ENCODE measurements at regions not wholly inside any gene's neighbourhood (a gene's known extent, or its start where the extent isn't known, plus 50 kb on each side); places are given as distances from the start of the nearest gene placed in this dataset.

DNA sequence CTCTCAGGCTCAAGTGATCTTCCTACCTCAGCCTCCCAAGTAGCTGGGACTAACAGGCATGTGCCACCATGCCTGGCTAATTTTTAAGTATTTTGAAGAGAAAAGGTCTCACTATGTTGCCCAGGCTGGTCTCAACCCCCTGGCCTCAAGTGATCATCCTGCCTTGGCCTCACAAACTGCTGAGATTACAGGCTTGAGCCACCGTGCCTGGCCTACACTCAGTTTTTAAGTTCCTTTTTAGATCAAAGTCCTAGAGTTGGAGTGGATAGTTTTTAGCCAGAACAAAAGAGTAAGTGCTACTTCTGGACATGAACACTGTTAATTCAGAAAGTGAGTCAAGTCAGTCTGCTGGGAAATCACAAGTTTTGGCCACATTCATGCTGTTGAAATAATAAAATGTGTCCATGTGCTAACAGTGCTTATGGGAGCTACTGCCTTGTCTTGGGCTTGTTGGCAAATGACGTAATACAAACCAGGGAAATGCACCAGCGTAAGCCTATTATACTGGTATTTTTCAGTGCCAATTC lies 84.2 kb downstream of the NDUFS5 start:
- H3F3A ChIP-seq (ENCODE audit: insufficient read depth, low read length) = no peaks in the 10 kb centered on the region
- H3K4me1 ChIP-seq (ENCODE audit: low read length) = peaks cover 6% of the 10 kb centered on the region; the same call in 1 of the 2 replicates
- no peak overlapping the region for H3K4me2 ChIP-seq (ENCODE audit: low read depth, low read length)
- H3K27me3 ChIP-seq (replicated peaks; ENCODE audit: insufficient read depth, low read length) = no peaks in the 10 kb centered on the region
- no peak overlapping the region for H2AFZ ChIP-seq (ENCODE audit: low read length)
- no peaks in the 10 kb centered on the region for H3K9me3 ChIP-seq (replicated peaks; ENCODE audit: insufficient read depth, low read length)
- no peak overlapping the region for H3K27ac ChIP-seq (ENCODE audit: low read length)
- H4K20me1 ChIP-seq (ENCODE audit: insufficient read depth, low read length) = no peaks in the 10 kb centered on the region
- no peaks in the 10 kb centered on the region for H3K9me2 ChIP-seq (replicated peaks; ENCODE audit: insufficient read depth, low read length)
- H3K4me3 ChIP-seq (ENCODE audit: low read length) = no peak overlapping the region
- no peaks in the 10 kb centered on the region for H3K36me3 ChIP-seq (replicated peaks; ENCODE audit: insufficient read depth, low read length)
- TF ChIP-seq, protein P1, sequence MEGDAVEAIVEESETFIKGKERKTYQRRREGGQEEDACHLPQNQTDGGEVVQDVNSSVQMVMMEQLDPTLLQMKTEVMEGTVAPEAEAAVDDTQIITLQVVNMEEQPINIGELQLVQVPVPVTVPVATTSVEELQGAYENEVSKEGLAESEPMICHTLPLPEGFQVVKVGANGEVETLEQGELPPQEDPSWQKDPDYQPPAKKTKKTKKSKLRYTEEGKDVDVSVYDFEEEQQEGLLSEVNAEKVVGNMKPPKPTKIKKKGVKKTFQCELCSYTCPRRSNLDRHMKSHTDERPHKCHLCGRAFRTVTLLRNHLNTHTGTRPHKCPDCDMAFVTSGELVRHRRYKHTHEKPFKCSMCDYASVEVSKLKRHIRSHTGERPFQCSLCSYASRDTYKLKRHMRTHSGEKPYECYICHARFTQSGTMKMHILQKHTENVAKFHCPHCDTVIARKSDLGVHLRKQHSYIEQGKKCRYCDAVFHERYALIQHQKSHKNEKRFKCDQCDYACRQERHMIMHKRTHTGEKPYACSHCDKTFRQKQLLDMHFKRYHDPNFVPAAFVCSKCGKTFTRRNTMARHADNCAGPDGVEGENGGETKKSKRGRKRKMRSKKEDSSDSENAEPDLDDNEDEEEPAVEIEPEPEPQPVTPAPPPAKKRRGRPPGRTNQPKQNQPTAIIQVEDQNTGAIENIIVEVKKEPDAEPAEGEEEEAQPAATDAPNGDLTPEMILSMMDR (IDR thresholded peaks at IDR 0.05; ENCODE audit: low read length) = no peak
- TF ChIP-seq EZH2 (optimal IDR thresholded peaks at IDR 0.05; ENCODE audit: low read depth, low read length) (no peak), EZH2phosphoT487 (IDR thresholded peaks at IDR 0.05; ENCODE audit: low read length) (no peak)
- H3K9ac ChIP-seq (ENCODE audit: low read length) = no peak overlapping the region
- H3K79me2 ChIP-seq (ENCODE audit: low read length) = peaks cover 38% of the 10 kb centered on the region
- DNase-seq = no peak

DNA sequence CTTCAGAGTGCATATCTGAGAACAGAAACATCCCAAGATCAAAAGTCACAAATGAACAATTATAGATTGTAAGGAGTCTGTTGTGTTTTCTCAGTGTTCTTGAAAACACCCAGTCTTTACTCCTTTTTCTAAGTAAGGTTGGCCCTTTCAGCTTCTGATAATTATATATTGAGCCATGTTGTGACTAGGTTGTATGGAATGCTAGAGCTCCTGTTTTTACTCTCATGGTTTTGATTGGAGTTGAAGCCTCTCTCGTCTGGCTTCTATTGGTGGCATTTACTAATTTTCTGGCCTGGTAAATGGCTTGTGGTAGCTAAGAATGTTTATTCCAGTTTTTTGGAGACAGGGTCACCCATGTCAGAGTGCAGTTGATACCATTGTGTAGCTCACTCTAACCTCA lies 84.7 kb downstream of the NDUFS5 start:
- Histone ChIP-seq H3K79me2 (ENCODE audit: low read length) (peaks cover 37% of the 10 kb centered on the region), H3K4me1 (ENCODE audit: low read length) (peaks cover 6% of the 10 kb centered on the region; the same call in 1 of the 2 replicates), H3K27ac (ENCODE audit: low read length) (no peak overlapping the region)

DNA sequence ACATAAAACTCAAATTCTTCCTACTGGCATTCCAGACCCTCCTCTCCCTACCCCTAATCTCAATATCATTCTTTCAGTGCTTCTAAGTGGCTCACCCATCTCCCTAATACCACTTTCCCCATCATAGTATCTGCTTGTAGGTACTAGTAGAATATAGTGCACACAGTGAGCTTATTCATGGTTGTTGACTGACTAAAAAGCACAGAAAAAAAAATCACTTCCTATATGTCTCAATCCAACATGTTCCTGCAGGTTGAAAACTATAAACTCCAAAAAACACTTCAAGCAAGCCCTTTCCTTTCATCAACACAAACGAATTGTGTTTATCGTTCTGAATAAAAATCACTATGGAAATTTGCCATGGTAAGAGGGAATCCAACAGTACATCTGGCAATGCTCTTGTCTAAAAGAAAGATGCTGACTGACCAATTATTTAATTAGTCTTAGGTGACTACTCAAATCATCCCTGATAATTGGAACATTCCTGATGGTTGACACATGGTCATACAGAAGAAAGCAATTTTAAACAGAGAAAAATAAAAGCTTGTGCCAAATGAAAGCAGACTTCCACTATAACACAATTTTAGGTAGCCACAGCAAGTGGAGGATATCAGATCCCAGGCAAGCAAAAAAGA lies 87.1 kb downstream of the NDUFS5 start:
- no peaks in the 10 kb centered on the region for H3K27me3 ChIP-seq (replicated peaks; ENCODE audit: insufficient read depth, low read length)
- no peak overlapping the region for H3K27ac ChIP-seq (ENCODE audit: low read length)
- no peaks in the 10 kb centered on the region for H4K20me1 ChIP-seq (ENCODE audit: insufficient read depth, low read length)
- H3K36me3 ChIP-seq (replicated peaks; ENCODE audit: insufficient read depth, low read length) = no peaks in the 10 kb centered on the region
- H3K9ac ChIP-seq (ENCODE audit: low read length) = no peak overlapping the region
- no peak overlapping the region for H3K4me2 ChIP-seq (ENCODE audit: low read depth, low read length)
- no peak overlapping the region for H2AFZ ChIP-seq (ENCODE audit: low read length)
- no peaks in the 10 kb centered on the region for H3F3A ChIP-seq (ENCODE audit: insufficient read depth, low read length)
- H3K9me2 ChIP-seq (replicated peaks; ENCODE audit: insufficient read depth, low read length) = no peaks in the 10 kb centered on the region
- peaks cover 20% of the 10 kb centered on the region for H3K79me2 ChIP-seq (ENCODE audit: low read length)
- TF ChIP-seq, protein P1 (IDR thresholded peaks at IDR 0.05; ENCODE audit: low read length) = no peak
- TF ChIP-seq EZH2phosphoT487 (IDR thresholded peaks at IDR 0.05; ENCODE audit: low read length) (no peak), EZH2 (optimal IDR thresholded peaks at IDR 0.05; ENCODE audit: low read depth, low read length) (no peak)
- H3K4me1 ChIP-seq (ENCODE audit: low read length) = 0 out of 2 replicates have a peak, but pooled peaks cover 3% of the 10 kb centered on the region
- no peak for DNase-seq
- no peaks in the 10 kb centered on the region for H3K9me3 ChIP-seq (replicated peaks; ENCODE audit: insufficient read depth, low read length)
- no peak overlapping the region for H3K4me3 ChIP-seq (ENCODE audit: low read length)

More for the DNA sequence above, 84.7 kb downstream of the NDUFS5 start:
- no peak for TF ChIP-seq EZH2phosphoT487 (IDR thresholded peaks at IDR 0.05; ENCODE audit: low read length)
- TF ChIP-seq, protein P1 (IDR thresholded peaks at IDR 0.05; ENCODE audit: low read length) = no peak
- TF ChIP-seq EZH2 (optimal IDR thresholded peaks at IDR 0.05; ENCODE audit: low read depth, low read length) = no peak
- Histone ChIP-seq H3K9me2 (replicated peaks; ENCODE audit: insufficient read depth, low read length) (no peaks in the 10 kb centered on the region), H3K4me2 (ENCODE audit: low read depth, low read length) (no peak overlapping the region), H3F3A (ENCODE audit: insufficient read depth, low read length) (no peaks in the 10 kb centered on the region), H3K36me3 (replicated peaks; ENCODE audit: insufficient read depth, low read length) (no peaks in the 10 kb centered on the region), H2AFZ (ENCODE audit: low read length) (no peak overlapping the region), H4K20me1 (ENCODE audit: insufficient read depth, low read length) (no peaks in the 10 kb centered on the region), H3K9me3 (replicated peaks; ENCODE audit: insufficient read depth, low read length) (no peaks in the 10 kb centered on the region), H3K4me3 (ENCODE audit: low read length) (no peak overlapping the region), H3K27me3 (replicated peaks; ENCODE audit: insufficient read depth, low read length) (no peaks in the 10 kb centered on the region), H3K9ac (ENCODE audit: low read length) (no peak overlapping the region)
- no peak for DNase-seq

All from MM.1S (cell line).